ENCODE measurements at regions not wholly inside any gene's neighbourhood (a gene's known extent, or its start where the extent isn't known, plus 50 kb on each side); places are given as distances from the start of the nearest gene placed in this dataset.

GRCh38 chr2:196475611-196476010 is 163.9 kb upstream of the CCDC150 start:
- H3K27ac Mint-ChIP-seq = no peak overlapping the region
- Histone ChIP-seq H3K4me1 (ENCODE audit: control insufficient read depth, insufficient read depth, low read length, poor library complexity, severe bottlenecking) (no peaks in the 10 kb centered on the region), H3K27ac (ENCODE audit: insufficient read depth, low read length, poor library complexity, severe bottlenecking) (no peak overlapping the region), H3K4me3 (ENCODE audit: low read depth, low read length) (no peak overlapping the region), H3K36me3 (ENCODE audit: control insufficient read depth, insufficient read depth, low read length) (no peaks in the 10 kb centered on the region), H3K27me3 (ENCODE audit: control insufficient read depth, insufficient read depth, low read length) (no peaks in the 10 kb centered on the region), H3K9me3 (ENCODE audit: control insufficient read depth in 2 of 2, low read length in 2 of 2) (no peaks in the 10 kb centered on the region)
- DNase-seq = no peak
- no peaks in the 10 kb centered on the region for H3K36me3 Mint-ChIP-seq
- ATAC-seq (ENCODE audit: low read depth in 2 of 2) = no peak
- H3K9me3 Mint-ChIP-seq = peaks cover 0 to 3% (median 0%) of the 10 kb centered on the region in 7 donors
- peaks cover 12% of the 10 kb centered on the region for H3K27me3 Mint-ChIP-seq
- H3K4me3 Mint-ChIP-seq = no peak overlapping the region
- H3K4me1 Mint-ChIP-seq = no peaks in the 10 kb centered on the region

DNA sequence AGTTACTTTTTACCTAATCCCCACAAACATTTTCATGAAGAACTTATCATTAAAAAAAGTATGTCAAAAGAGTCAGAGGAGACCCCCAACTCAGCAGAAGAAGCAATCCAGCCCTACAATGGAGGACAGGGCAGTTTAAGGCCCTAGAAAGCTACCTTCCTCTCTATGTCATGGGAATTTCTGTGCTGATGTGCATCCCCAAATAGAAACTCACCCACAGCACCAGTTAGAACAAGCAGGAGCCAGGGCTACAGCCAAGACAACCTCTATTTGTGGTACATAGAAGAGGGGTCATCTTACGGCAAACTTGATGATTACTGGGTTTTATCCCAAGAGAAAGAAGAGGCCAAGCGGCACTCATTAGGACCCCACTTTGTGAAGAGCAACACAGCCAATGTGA is 160.9 kb upstream of the CCDC150 start:
- Mint-ChIP-seq H3K36me3 (no peaks in the 10 kb centered on the region), H3K4me1 (no peaks in the 10 kb centered on the region), H3K27me3 (peaks cover 7% of the 10 kb centered on the region), H3K27ac (no peak overlapping the region), H3K9me3 (peaks cover 0 to 3% (median 0%) of the 10 kb centered on the region in 7 donors), H3K4me3 (no peak overlapping the region)
- Histone ChIP-seq H3K9me3 (ENCODE audit: control insufficient read depth in 2 of 2, low read length in 2 of 2) (no peaks in the 10 kb centered on the region), H3K4me3 (ENCODE audit: low read depth, low read length) (no peak overlapping the region), H3K4me1 (ENCODE audit: control insufficient read depth, insufficient read depth, low read length, poor library complexity, severe bottlenecking) (no peaks in the 10 kb centered on the region), H3K27me3 (ENCODE audit: control insufficient read depth, insufficient read depth, low read length) (no peaks in the 10 kb centered on the region), H3K36me3 (ENCODE audit: control insufficient read depth, insufficient read depth, low read length) (no peaks in the 10 kb centered on the region), H3K27ac (ENCODE audit: insufficient read depth, low read length, poor library complexity, severe bottlenecking) (no peak overlapping the region)
- DNase-seq (no peak), ATAC-seq (ENCODE audit: low read depth in 2 of 2) (no peak)

DNA sequence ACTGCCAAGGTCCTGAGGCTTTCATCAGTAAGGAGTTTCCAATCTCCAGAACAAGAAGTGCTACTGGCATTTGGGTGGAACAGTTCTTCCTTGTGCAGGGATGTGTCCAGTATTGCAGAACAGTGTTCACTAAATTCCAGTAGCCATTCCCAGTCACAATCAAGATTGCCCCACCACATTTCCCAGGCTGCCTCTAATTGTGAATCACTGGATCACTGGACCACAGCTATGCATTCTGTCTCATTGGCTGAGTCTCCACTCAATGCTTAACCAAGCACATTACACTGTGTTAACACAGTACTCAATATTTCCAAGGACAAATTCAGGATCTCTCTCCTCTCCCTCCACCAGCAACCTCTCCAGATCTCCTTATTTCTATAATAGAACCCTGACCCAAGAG is 160.2 kb upstream of the CCDC150 start:
- no peak overlapping the region for H3K4me3 Mint-ChIP-seq
- no peak for DNase-seq
- H3K27ac ChIP-seq (ENCODE audit: insufficient read depth, low read length, poor library complexity, severe bottlenecking) = no peak overlapping the region
- H3K4me3 ChIP-seq (ENCODE audit: low read depth, low read length) = no peak overlapping the region
- peaks cover 7% of the 10 kb centered on the region for H3K27me3 Mint-ChIP-seq
- peak overlapping the region in 1 of 3 donors; percentile 2 for H3K27ac Mint-ChIP-seq
- no peaks in the 10 kb centered on the region for H3K36me3 ChIP-seq (ENCODE audit: control insufficient read depth, insufficient read depth, low read length)
- H3K36me3 Mint-ChIP-seq = no peaks in the 10 kb centered on the region
- H3K9me3 ChIP-seq (ENCODE audit: control insufficient read depth in 2 of 2, low read length in 2 of 2) = no peaks in the 10 kb centered on the region
- no peaks in the 10 kb centered on the region for H3K4me1 ChIP-seq (ENCODE audit: control insufficient read depth, insufficient read depth, low read length, poor library complexity, severe bottlenecking)
- H3K4me1 Mint-ChIP-seq = no peaks in the 10 kb centered on the region
- no peak for ATAC-seq (ENCODE audit: low read depth in 2 of 2)
- no peaks in the 10 kb centered on the region for H3K27me3 ChIP-seq (ENCODE audit: control insufficient read depth, insufficient read depth, low read length)
- peaks cover 0 to 3% (median 0%) of the 10 kb centered on the region in 7 donors for H3K9me3 Mint-ChIP-seq

- no peaks in the 10 kb centered on the region for H3K4me1 Mint-ChIP-seq
- H3K36me3 Mint-ChIP-seq = no peaks in the 10 kb centered on the region
- H3K36me3 ChIP-seq (ENCODE audit: control insufficient read depth, insufficient read depth, low read length) = no peaks in the 10 kb centered on the region
- H3K27ac Mint-ChIP-seq = no peak overlapping the region
- no peaks in the 10 kb centered on the region for H3K4me1 ChIP-seq (ENCODE audit: control insufficient read depth, insufficient read depth, low read length, poor library complexity, severe bottlenecking)
- peaks cover 0 to 3% (median 0%) of the 10 kb centered on the region in 7 donors for H3K9me3 Mint-ChIP-seq
- H3K27me3 Mint-ChIP-seq = peaks cover 7% of the 10 kb centered on the region
- no peak for ATAC-seq (ENCODE audit: low read depth in 2 of 2)
- no peaks in the 10 kb centered on the region for H3K9me3 ChIP-seq (ENCODE audit: control insufficient read depth in 2 of 2, low read length in 2 of 2)
- no peaks in the 10 kb centered on the region for H3K27me3 ChIP-seq (ENCODE audit: control insufficient read depth, insufficient read depth, low read length)
- H3K27ac ChIP-seq (ENCODE audit: insufficient read depth, low read length, poor library complexity, severe bottlenecking) = no peak overlapping the region
- H3K4me3 Mint-ChIP-seq = no peak overlapping the region
- no peak overlapping the region for H3K4me3 ChIP-seq (ENCODE audit: low read depth, low read length)
- DNase-seq = no peak
Observed at GRCh38 chr2:196480653-196481323, 158.7 kb upstream of the CCDC150 start.

- peaks cover 7% of the 10 kb centered on the region for H3K27me3 Mint-ChIP-seq
- H3K9me3 Mint-ChIP-seq = peaks cover 0 to 3% (median 0%) of the 10 kb centered on the region in 7 donors
- no peak overlapping the region for H3K27ac ChIP-seq (ENCODE audit: insufficient read depth, low read length, poor library complexity, severe bottlenecking)
- H3K4me1 ChIP-seq (ENCODE audit: control insufficient read depth, insufficient read depth, low read length, poor library complexity, severe bottlenecking) = no peaks in the 10 kb centered on the region
- no peak for ATAC-seq (ENCODE audit: low read depth in 2 of 2)
- H3K4me3 ChIP-seq (ENCODE audit: low read depth, low read length) = no peak overlapping the region
- DNase-seq = no peak
- no peak overlapping the region for H3K4me3 Mint-ChIP-seq
- no peak overlapping the region for H3K27ac Mint-ChIP-seq
- no peaks in the 10 kb centered on the region for H3K9me3 ChIP-seq (ENCODE audit: control insufficient read depth in 2 of 2, low read length in 2 of 2)
- no peaks in the 10 kb centered on the region for H3K36me3 Mint-ChIP-seq
- H3K27me3 ChIP-seq (ENCODE audit: control insufficient read depth, insufficient read depth, low read length) = no peaks in the 10 kb centered on the region
- H3K36me3 ChIP-seq (ENCODE audit: control insufficient read depth, insufficient read depth, low read length) = no peaks in the 10 kb centered on the region
- no peaks in the 10 kb centered on the region for H3K4me1 Mint-ChIP-seq
Observed at GRCh38 chr2:196481324-196481697, 158.2 kb upstream of the CCDC150 start.

DNA sequence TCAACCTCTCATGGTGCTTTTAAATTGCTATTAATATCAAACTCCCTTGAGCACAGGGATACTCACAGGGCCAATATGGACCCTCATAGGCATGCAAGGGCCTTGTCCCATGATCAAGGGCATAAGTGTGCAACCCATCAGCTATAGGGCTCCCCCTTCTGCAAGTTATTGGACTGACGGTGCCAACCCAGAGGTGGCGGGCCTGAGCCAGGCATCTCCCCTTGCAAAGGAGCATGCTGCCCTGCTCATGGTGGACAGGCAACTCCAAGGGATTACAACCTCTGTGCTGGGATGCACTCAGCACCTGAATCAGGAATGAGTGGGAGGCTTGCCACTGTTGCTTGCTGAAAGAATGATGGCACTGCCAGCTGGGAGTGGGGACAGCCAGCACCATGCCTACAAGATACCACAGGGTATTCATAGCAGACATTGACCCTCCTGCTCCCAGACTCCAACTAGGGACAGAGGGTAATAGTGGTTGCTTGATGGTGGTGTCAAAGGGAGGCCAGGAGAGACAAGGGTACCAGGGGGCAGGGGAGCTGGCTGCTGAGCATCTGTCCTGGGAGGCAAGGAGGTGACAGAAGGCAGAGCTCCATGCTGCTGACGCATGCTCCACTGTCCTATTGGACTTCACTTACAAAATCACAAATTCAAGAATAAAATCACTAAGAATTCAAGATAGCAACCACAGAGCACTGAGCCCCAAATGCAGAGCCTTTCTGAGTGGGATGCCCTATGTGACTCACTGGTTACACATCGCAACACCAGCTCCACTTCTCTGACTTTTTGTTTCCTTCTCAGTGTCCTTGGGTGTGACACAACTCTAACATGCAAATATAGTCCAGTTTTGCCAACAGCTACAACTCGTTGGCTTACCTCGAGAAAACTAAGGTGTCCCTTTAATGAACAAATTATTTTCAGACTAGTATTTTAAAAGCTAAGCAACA is 157.1 kb upstream of the CCDC150 start:
- ATAC-seq (ENCODE audit: low read depth in 2 of 2) = no peak
- no peaks in the 10 kb centered on the region for H3K36me3 ChIP-seq (ENCODE audit: control insufficient read depth, insufficient read depth, low read length)

GRCh38 chr2:196486146-196486545 is 153.4 kb upstream of the CCDC150 start:
- DNase-seq (no peak), ATAC-seq (ENCODE audit: low read depth in 2 of 2) (no peak)
- H3K27me3 ChIP-seq (ENCODE audit: control insufficient read depth, insufficient read depth, low read length) = peaks cover 3% of the 10 kb centered on the region
- no peaks in the 10 kb centered on the region for H3K36me3 ChIP-seq (ENCODE audit: control insufficient read depth, insufficient read depth, low read length)
- no peak overlapping the region for H3K27ac ChIP-seq (ENCODE audit: insufficient read depth, low read length, poor library complexity, severe bottlenecking)
- H3K4me1 ChIP-seq (ENCODE audit: control insufficient read depth, insufficient read depth, low read length, poor library complexity, severe bottlenecking) = no peaks in the 10 kb centered on the region
- no peaks in the 10 kb centered on the region for H3K9me3 ChIP-seq (ENCODE audit: control insufficient read depth in 2 of 2, low read length in 2 of 2)
- Mint-ChIP-seq H3K4me3 (no peak overlapping the region), H3K9me3 (no peaks in the 10 kb centered on the region), H3K4me1 (no peaks in the 10 kb centered on the region), H3K36me3 (no peaks in the 10 kb centered on the region), H3K27me3 (peaks cover 19% of the 10 kb centered on the region), H3K27ac (peak overlapping the region in 1 of 3 donors; percentile 33)
- H3K4me3 ChIP-seq (ENCODE audit: low read depth, low read length) = no peak overlapping the region

More for the DNA sequence above, 157.1 kb upstream of the CCDC150 start:
- Mint-ChIP-seq H3K27me3 (peaks cover 7% of the 10 kb centered on the region), H3K27ac (no peak overlapping the region), H3K9me3 (peaks cover 0 to 3% (median 0%) of the 10 kb centered on the region in 7 donors), H3K4me1 (no peaks in the 10 kb centered on the region), H3K36me3 (no peaks in the 10 kb centered on the region), H3K4me3 (no peak overlapping the region)
- Histone ChIP-seq H3K9me3 (ENCODE audit: control insufficient read depth in 2 of 2, low read length in 2 of 2) (no peaks in the 10 kb centered on the region), H3K4me1 (ENCODE audit: control insufficient read depth, insufficient read depth, low read length, poor library complexity, severe bottlenecking) (no peaks in the 10 kb centered on the region), H3K27me3 (ENCODE audit: control insufficient read depth, insufficient read depth, low read length) (no peaks in the 10 kb centered on the region), H3K4me3 (ENCODE audit: low read depth, low read length) (no peak overlapping the region), H3K27ac (ENCODE audit: insufficient read depth, low read length, poor library complexity, severe bottlenecking) (no peak overlapping the region)
- no peak for DNase-seq
